B cell (primary cell): ENCODE measurements at regions not wholly inside any gene's neighbourhood (a gene's known extent, or its start where the extent isn't known, plus 50 kb on each side); places are given as distances from the start of the nearest gene placed in this dataset.

Source experiments
- ATAC-seq: fragments of 200-7000 bp; cut with Tn5 transposase; one replicate; pipeline ENCODE4 v1.10.0; 2021; ENCODE audit warnings: low read depth, mild to moderate bottlenecking, moderate number of reproducible peaks, moderate library complexity
- CTCF ChIA-PET: fragments of 350-600 bp; sonication (Branson Sonifier 250); formaldehyde crosslinking; loops from one replicate; lab custom pipeline; 2021; ENCODE audit warnings: antibody characterized with exemption, inconsistent platforms; lab: Charles Lee
- POLR2A ChIA-PET: fragments of 350-600 bp; sonication (Branson Sonifier 250); formaldehyde crosslinking; loops from one replicate; lab custom pipeline; 2021; ENCODE audit warnings: antibody characterized with exemption; lab: Charles Lee
- DNase-seq: peaks from one replicate; pipeline ENCODE4 v3.0.0; 2013
- H2AFZ ChIP-seq: 2 replicates; pipeline ENCODE4 v1.6.1; 2012; ENCODE audit warnings: mild to moderate bottlenecking, low read depth, low read length; ENCODE audit not compliant: insufficient read depth, poor library complexity, severe bottlenecking
- H3K27ac ChIP-seq, 2 donors: 1 replicate in 1 of 2; 2 replicates in 1 of 2; pipeline ENCODE4 v1.5.1; 2012 to 2013; ENCODE audit warnings: low read length in 2 of 2, mild to moderate bottlenecking in 2 of 2, moderate library complexity in 1 of 2
- H3K27me3 ChIP-seq, 4 experiments: fragments of 200-600 bp in 1 of 4; sonication (generic) in 1 of 4; replicated peaks in 1 of 4; 1 replicate in 2 of 4; 2 replicates in 2 of 4; pipeline versions ENCODE4 v1.6.1 to v1.7.0; 2013 to 2016; ENCODE audit warnings: low read length in 3 of 4, mild to moderate bottlenecking in 2 of 4, mixed read lengths in 1 of 4, moderate library complexity in 1 of 4; ENCODE audit not compliant: insufficient read depth in 4 of 4, control insufficient read depth in 3 of 4; ENCODE audit errors: control extremely low read depth in 1 of 4
- H3K36me3 ChIP-seq, 2 experiments: replicated peaks in 1 of 2; 1 replicate in 1 of 2; 2 replicates in 1 of 2; pipeline versions ENCODE4 v1.6.1 to v1.7.1; 2013; ENCODE audit warnings: low read length in 1 of 2; ENCODE audit not compliant: insufficient read depth in 2 of 2, control insufficient read depth in 1 of 2; ENCODE audit errors: control extremely low read depth in 1 of 2, extremely low read depth in 1 of 2
- H3K4me1 ChIP-seq, 2 donors: fragments of 200-600 bp in 1 of 2; sonication (generic) in 1 of 2; 1 replicate in 1 of 2; 2 replicates in 1 of 2; pipeline versions ENCODE4 v1.5.1 to v1.6.1; 2013 to 2017; ENCODE audit warnings: low read length in 2 of 2; ENCODE audit not compliant: control insufficient read depth in 2 of 2, insufficient read depth in 2 of 2
- H3K4me2 ChIP-seq: replicated peaks from 2 replicates; pipeline ENCODE3; 2012; ENCODE audit warnings: mild to moderate bottlenecking, low read depth, low read length; ENCODE audit not compliant: poor library complexity, severe bottlenecking
- H3K4me3 ChIP-seq, 5 experiments: fragments of 200-600 bp in 1 of 5; sonication (generic) in 1 of 5; 1 replicate in 3 of 5; 2 replicates in 2 of 5; pipeline versions ENCODE4 v1.5.1 to v1.7.0; 2011 to 2016; ENCODE audit warnings: low read length in 4 of 5, mild to moderate bottlenecking in 4 of 5, low read depth in 2 of 5, control low read depth in 1 of 5, moderate library complexity in 1 of 5; ENCODE audit not compliant: insufficient read depth in 1 of 5; ENCODE audit errors: control extremely low read depth in 1 of 5, extremely low read depth in 1 of 5
- H3K79me2 ChIP-seq: fragments of 200-600 bp; sonication (generic); one replicate; pipeline ENCODE4 v1.6.0; 2016; ENCODE audit warnings: low read length; ENCODE audit not compliant: control insufficient read depth, insufficient read depth
- H3K9ac ChIP-seq: fragments of 200-600 bp; sonication (generic); 2 replicates; pipeline ENCODE4 v1.6.1; 2017; ENCODE audit warnings: mild to moderate bottlenecking, low read length, moderate library complexity
- H3K9me3 ChIP-seq, 3 donors: one replicate each; pipeline versions ENCODE4 v1.6.1 to v1.7.1; 2013; ENCODE audit warnings: low read length in 2 of 3; ENCODE audit not compliant: control insufficient read depth in 2 of 3, insufficient read depth in 1 of 3; ENCODE audit errors: control extremely low read depth in 1 of 3
- H4K20me1 ChIP-seq: 2 replicates; pipeline ENCODE4 v1.6.0; 2012; ENCODE audit warnings: mild to moderate bottlenecking, low read length; ENCODE audit not compliant: insufficient read depth, control insufficient read depth, poor library complexity, severe bottlenecking
- H3K27ac Mint-ChIP-seq: one replicate; pipeline ENCODE4 v1.8.0; 2021; ENCODE audit warnings: mixed read lengths
- H3K27me3 Mint-ChIP-seq: one replicate; pipeline ENCODE4 v1.8.0; 2021; ENCODE audit warnings: mixed read lengths
- H3K4me1 Mint-ChIP-seq: one replicate; pipeline ENCODE4 v1.8.0; 2021; ENCODE audit warnings: mixed read lengths
- H3K4me3 Mint-ChIP-seq: one replicate; pipeline ENCODE4 v1.8.0; 2021; ENCODE audit warnings: mixed read lengths
- H3K9me3 Mint-ChIP-seq: one replicate; pipeline ENCODE4 v1.8.0; 2022; ENCODE audit warnings: mixed read lengths; ENCODE audit not compliant: insufficient read depth
- EZH2 ChIP-seq: IDR thresholded peaks from 2 replicates; pipeline ENCODE4 v1.6.1; 2012; ENCODE audit warnings: borderline replicate concordance, low read depth, mild to moderate bottlenecking, moderate library complexity, low read length; ENCODE audit not compliant: insufficient read depth, poor library complexity, severe bottlenecking
- WGBS: methylation state at CpG from one replicate; pipeline ENCODE4 v1.1.5; 2013; ENCODE audit warnings: missing lambda C conversion rate; ENCODE audit not compliant: insufficient coverage; 5-methylcytosine and 5-hydroxymethylcytosine counted together
- intact Hi-C: fragments of 100-400 bp; cut with micrococcal nuclease; formaldehyde crosslinking; loops from one replicate; pipeline ENCODE4 v1.10.0; 2022
- TF ChIP-seq, protein P1 (sequence below): fragments of 200-600 bp; IDR thresholded peaks from one replicate; pipeline ENCODE4 v1.8.0; 2022; ENCODE audit warnings: antibody characterized with exemption, mild to moderate bottlenecking

DNA sequence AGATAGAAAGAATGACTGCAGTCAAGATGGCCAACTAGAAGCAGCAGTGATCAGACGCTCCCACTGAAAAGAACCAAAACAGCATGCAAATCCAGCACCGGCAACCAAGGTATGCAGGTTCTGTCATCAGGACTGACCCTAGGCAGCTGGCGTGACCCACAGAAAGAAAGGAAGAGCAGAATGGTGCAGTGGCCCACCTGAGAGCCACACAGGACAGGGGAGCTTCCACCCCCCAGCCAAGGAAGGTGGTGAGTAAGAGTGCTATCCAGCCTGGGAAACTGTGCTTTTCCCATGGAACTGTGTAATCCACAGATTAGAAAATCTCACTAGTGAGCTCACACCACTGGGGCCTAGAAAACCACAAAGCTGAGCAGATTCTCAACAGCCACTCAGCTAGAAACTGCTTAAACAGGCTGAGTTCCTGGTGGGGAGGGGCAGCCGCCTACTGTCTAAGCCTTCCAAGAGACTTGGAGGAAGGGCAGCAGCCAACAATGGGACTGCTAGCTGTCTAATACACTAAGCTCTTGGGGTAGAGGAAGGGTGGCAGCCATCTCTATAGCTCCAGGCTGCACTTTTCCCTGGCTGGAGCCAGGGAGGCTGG is 127.9 kb downstream of the EVA1A start:
- DNase-seq (peak; percentile 19), ATAC-seq (peak; percentile 42)
- peak overlapping the region; percentile 77 for H3K4me3 Mint-ChIP-seq
- H3K79me2 ChIP-seq, result no peaks in the 10 kb centered on the region
- peaks cover 4% of the 10 kb centered on the region for H3K9me3 Mint-ChIP-seq
- H4K20me1 ChIP-seq, result no peaks in the 10 kb centered on the region
- H3K4me3 ChIP-seq, result peak overlapping the region in 1 of 5 experiments; percentile 2
- intact Hi-C loops, result no loop called here
- H3K36me3 ChIP-seq, result no peaks in the 10 kb centered on the region
- peak overlapping the region; percentile 28 to 61 for H3K27ac ChIP-seq
- peaks cover 0 to 5% (median 0%) of the 10 kb centered on the region in 3 donors for H3K9me3 ChIP-seq
- H3K27me3 Mint-ChIP-seq, result no peaks in the 10 kb centered on the region
- peak overlapping the region; percentile 72 for H3K4me2 ChIP-seq
- no peak overlapping the region for H3K9ac ChIP-seq
- no peaks in the 10 kb centered on the region for H3K27me3 ChIP-seq
- H2AFZ ChIP-seq, result peak overlapping the region; percentile 73
- H3K27ac Mint-ChIP-seq, result peak overlapping the region; percentile 79
- POLR2A ChIA-PET, result interaction anchor here (1.0 kb wide), 1 partner anchor 11 kb away, joined by 3 read pairs; no protein-coding TSS in a partner anchor
- no peak for TF ChIP-seq EZH2
- TF ChIP-seq, protein P1, sequence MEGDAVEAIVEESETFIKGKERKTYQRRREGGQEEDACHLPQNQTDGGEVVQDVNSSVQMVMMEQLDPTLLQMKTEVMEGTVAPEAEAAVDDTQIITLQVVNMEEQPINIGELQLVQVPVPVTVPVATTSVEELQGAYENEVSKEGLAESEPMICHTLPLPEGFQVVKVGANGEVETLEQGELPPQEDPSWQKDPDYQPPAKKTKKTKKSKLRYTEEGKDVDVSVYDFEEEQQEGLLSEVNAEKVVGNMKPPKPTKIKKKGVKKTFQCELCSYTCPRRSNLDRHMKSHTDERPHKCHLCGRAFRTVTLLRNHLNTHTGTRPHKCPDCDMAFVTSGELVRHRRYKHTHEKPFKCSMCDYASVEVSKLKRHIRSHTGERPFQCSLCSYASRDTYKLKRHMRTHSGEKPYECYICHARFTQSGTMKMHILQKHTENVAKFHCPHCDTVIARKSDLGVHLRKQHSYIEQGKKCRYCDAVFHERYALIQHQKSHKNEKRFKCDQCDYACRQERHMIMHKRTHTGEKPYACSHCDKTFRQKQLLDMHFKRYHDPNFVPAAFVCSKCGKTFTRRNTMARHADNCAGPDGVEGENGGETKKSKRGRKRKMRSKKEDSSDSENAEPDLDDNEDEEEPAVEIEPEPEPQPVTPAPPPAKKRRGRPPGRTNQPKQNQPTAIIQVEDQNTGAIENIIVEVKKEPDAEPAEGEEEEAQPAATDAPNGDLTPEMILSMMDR, result no peak
- CTCF ChIA-PET, result interaction anchor here (0.6 to 2.4 kb wide), 8 partner anchors 12 to 234 kb away, joined by 3 to 9 read pairs (median 4); partner anchors contain the start of gene TACR1
- H3K4me1 Mint-ChIP-seq, result peaks cover 61% of the 10 kb centered on the region
- H3K4me1 ChIP-seq, result peaks cover 55 to 57% of the 10 kb centered on the region in 2 donors
- WGBS, result 61% methylated on average over 3 of the region's 4 CpGs

DNA sequence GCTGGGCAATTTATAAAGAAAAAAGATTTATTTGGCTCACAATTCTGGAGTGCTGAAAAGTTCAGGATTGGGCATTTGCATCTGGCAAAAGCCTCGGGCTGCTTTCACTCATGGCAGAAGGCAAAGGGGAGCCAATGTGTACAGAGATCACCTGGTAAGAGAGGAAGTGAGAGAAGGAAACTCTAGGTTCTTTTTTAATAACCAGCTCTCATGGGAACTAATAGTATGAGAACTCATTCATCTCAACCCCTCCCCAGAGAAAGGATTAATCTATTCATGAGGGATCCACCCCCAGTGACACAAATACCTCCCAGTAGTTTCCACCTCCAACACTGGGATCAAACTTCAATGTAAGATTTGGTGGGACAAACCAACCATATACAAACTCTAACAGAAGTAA is 129.0 kb downstream of the EVA1A start:
- Histone ChIP-seq H4K20me1 (no peaks in the 10 kb centered on the region), H3K27me3 (no peaks in the 10 kb centered on the region), H3K4me1 (peaks cover 55 to 59% of the 10 kb centered on the region in 2 donors), H3K36me3 (no peaks in the 10 kb centered on the region), H2AFZ (no peak overlapping the region), H3K9me3 (peaks cover 0 to 5% (median 0%) of the 10 kb centered on the region in 3 donors), H3K9ac (no peak overlapping the region), H3K79me2 (no peaks in the 10 kb centered on the region), H3K27ac (peak overlapping the region; percentile 32 to 61), H3K4me3 (no peak overlapping the region), H3K4me2 (peak overlapping the region; percentile 72)
- Mint-ChIP-seq H3K9me3 (peaks cover 4% of the 10 kb centered on the region), H3K4me1 (peaks cover 68% of the 10 kb centered on the region), H3K4me3 (peak overlapping the region; percentile 85), H3K27me3 (no peaks in the 10 kb centered on the region), H3K27ac (peak overlapping the region; percentile 90)
- WGBS, result 0% methylated on average over 1 of the region's 1 CpG
- DNase-seq, result peak; percentile 60
- no peak for TF ChIP-seq EZH2
- TF ChIP-seq, protein P1, result no peak
- ChIA-PET POLR2A (interaction anchor here (0.6 to 1.0 kb wide), 3 partner anchors 10 to 20 kb away, joined by 3 to 6 read pairs (median 4); no protein-coding TSS in a partner anchor), CTCF (interaction anchor here (0.6 to 2.4 kb wide), 6 partner anchors 11 to 595 kb away, joined by 3 to 9 read pairs (median 4); partner anchors contain the start of gene TACR1)
- intact Hi-C loops, result loop anchor here (1.0 kb wide), 1 partner anchor 15 kb away; no protein-coding TSS in a partner anchor
- peak; percentile 90 for ATAC-seq
